Activated CD8-positive, alpha-beta T cell treated with anti-CD3 and anti-CD28 coated beads for 36 hours (primary cell): ENCODE measurements at regions not wholly inside any gene's neighbourhood (a gene's known extent, or its start where the extent isn't known, plus 50 kb on each side); places are given as distances from the start of the nearest gene placed in this dataset.

Source experiments
- ATAC-seq: fragments of 200-7000 bp; cut with Tn5 transposase; one replicate; pipeline ENCODE4 v1.10.0; 2021; ENCODE audit warnings: mild to moderate bottlenecking, moderate library complexity
- CTCF ChIA-PET: fragments of 350-600 bp; sonication (Branson Sonifier 250); formaldehyde crosslinking; loops from one replicate; lab custom pipeline; 2021; ENCODE audit warnings: antibody characterized with exemption; lab: Charles Lee
- POLR2A ChIA-PET: fragments of 350-600 bp; sonication (Branson Sonifier 250); formaldehyde crosslinking; loops from one replicate; lab custom pipeline; 2021; ENCODE audit warnings: antibody characterized with exemption; lab: Charles Lee
- DNase-seq: peaks from one replicate; pipeline ENCODE4 v3.0.0-alpha.2; 2020
- H3K27ac Mint-ChIP-seq: one replicate; pipeline ENCODE4 v1.8.0; 2021; ENCODE audit warnings: mild to moderate bottlenecking, mixed read lengths
- H3K27me3 Mint-ChIP-seq: one replicate; pipeline ENCODE4 v1.8.0; 2021; ENCODE audit warnings: mixed read lengths
- H3K36me3 Mint-ChIP-seq: one replicate; pipeline ENCODE4 v1.8.0; 2021; ENCODE audit warnings: low read depth, mixed read lengths
- H3K4me1 Mint-ChIP-seq: one replicate; pipeline ENCODE4 v1.8.0; 2021; ENCODE audit warnings: low read depth, mixed read lengths
- H3K4me3 Mint-ChIP-seq: one replicate; pipeline ENCODE4 v1.8.0; 2021; ENCODE audit warnings: mild to moderate bottlenecking, moderate library complexity, mixed read lengths
- H3K9me3 Mint-ChIP-seq: one replicate; pipeline ENCODE4 v1.8.0; 2021; ENCODE audit warnings: mixed read lengths
- intact Hi-C: fragments of 100-400 bp; cut with micrococcal nuclease; formaldehyde crosslinking; loops from one replicate; pipeline ENCODE4 v1.10.0; 2022
- TF ChIP-seq, protein P1 (sequence below): fragments of 200-600 bp; IDR thresholded peaks from one replicate; pipeline ENCODE4 v1.8.0; 2022; ENCODE audit warnings: antibody characterized with exemption, mild to moderate bottlenecking

DNA sequence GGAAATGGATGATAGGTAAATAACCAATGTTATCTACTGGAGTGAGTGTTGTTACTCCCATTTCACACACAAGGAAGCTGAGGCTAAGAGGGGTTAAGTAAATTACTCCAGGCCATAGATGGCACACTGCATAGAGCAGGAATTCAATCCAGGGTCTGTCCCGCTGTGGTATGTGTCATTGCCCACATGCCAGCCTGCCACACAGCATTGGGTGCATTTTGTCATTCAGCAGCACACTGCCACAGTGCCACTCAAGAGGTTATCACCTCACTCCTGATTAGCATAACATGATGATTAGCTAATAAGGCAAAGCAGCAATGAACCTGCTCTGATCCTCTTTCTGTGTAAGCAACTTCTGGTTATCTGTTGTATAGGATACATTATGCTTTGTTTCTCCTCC lies 157.4 kb upstream of the CTNNB1 start:
- Mint-ChIP-seq H3K27ac (no peak overlapping the region), H3K27me3 (peaks cover 17% of the 10 kb centered on the region), H3K36me3 (no peaks in the 10 kb centered on the region), H3K9me3 (no peaks in the 10 kb centered on the region), H3K4me3 (no peak overlapping the region), H3K4me1 (no peaks in the 10 kb centered on the region)
- no peak for ATAC-seq
- TF ChIP-seq, protein P1, sequence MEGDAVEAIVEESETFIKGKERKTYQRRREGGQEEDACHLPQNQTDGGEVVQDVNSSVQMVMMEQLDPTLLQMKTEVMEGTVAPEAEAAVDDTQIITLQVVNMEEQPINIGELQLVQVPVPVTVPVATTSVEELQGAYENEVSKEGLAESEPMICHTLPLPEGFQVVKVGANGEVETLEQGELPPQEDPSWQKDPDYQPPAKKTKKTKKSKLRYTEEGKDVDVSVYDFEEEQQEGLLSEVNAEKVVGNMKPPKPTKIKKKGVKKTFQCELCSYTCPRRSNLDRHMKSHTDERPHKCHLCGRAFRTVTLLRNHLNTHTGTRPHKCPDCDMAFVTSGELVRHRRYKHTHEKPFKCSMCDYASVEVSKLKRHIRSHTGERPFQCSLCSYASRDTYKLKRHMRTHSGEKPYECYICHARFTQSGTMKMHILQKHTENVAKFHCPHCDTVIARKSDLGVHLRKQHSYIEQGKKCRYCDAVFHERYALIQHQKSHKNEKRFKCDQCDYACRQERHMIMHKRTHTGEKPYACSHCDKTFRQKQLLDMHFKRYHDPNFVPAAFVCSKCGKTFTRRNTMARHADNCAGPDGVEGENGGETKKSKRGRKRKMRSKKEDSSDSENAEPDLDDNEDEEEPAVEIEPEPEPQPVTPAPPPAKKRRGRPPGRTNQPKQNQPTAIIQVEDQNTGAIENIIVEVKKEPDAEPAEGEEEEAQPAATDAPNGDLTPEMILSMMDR, result no peak
- intact Hi-C loops, result no loop called here
- DNase-seq, result no peak
- ChIA-PET POLR2A (no interaction called here), CTCF (no interaction called here)

DNA sequence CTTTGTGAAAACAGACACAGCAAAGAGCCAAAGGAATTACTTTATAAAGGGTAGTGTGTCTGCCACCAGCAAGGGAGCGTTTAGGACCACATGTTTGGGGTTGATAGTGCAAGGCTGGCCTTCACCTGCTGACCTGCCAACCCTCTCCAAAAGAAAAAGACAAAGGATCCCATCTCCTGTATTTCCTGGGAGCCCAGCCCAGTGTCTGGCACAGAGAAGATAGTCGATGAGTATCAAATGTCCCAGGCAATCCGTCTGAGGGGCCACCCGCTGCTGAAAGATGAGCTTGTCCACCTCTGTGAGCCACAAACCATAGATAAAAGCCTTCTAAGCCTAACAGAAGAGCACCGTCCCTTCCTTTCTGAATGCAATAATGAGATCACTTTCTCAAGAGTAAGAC lies 154.8 kb upstream of the CTNNB1 start:
- no peak for ATAC-seq
- Mint-ChIP-seq H3K27ac (no peak overlapping the region), H3K9me3 (no peaks in the 10 kb centered on the region), H3K27me3 (peaks cover 15% of the 10 kb centered on the region), H3K4me1 (no peaks in the 10 kb centered on the region), H3K36me3 (no peaks in the 10 kb centered on the region), H3K4me3 (no peak overlapping the region)
- TF ChIP-seq, protein P1, result no peak
- DNase-seq, result no peak
- CTCF ChIA-PET, result no interaction called here
- POLR2A ChIA-PET, result no interaction called here
- intact Hi-C loops, result no loop called here

DNA sequence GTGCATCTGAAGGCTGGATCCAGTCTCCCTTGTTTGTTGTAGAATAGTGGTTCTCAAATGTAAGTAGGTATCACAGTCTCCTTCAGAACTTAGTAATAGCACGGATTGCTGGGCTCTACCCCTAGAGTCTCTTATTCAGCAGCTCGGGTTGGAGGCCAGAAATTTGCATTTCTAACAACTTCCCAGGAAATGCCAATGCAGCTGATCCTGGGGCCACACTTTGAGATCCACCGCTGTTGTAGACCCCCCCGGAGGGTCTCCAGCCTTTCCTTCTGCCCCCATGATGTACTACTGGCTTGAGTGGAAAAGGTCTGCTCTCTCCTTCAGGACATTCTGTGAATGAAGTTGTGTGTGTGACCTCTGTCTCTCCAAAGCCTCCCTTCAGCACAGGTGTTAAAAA lies 153.8 kb upstream of the CTNNB1 start:
- peaks cover 14% of the 10 kb centered on the region for H3K27me3 Mint-ChIP-seq
- no peak overlapping the region for H3K27ac Mint-ChIP-seq
- TF ChIP-seq, protein P1, result no peak
- no peaks in the 10 kb centered on the region for H3K4me1 Mint-ChIP-seq
- H3K4me3 Mint-ChIP-seq, result no peak overlapping the region
- H3K9me3 Mint-ChIP-seq, result no peaks in the 10 kb centered on the region
- no peak for DNase-seq
- POLR2A ChIA-PET, result no interaction called here
- CTCF ChIA-PET, result no interaction called here
- no peak for ATAC-seq
- H3K36me3 Mint-ChIP-seq, result no peaks in the 10 kb centered on the region
- intact Hi-C loops, result no loop called here

DNA sequence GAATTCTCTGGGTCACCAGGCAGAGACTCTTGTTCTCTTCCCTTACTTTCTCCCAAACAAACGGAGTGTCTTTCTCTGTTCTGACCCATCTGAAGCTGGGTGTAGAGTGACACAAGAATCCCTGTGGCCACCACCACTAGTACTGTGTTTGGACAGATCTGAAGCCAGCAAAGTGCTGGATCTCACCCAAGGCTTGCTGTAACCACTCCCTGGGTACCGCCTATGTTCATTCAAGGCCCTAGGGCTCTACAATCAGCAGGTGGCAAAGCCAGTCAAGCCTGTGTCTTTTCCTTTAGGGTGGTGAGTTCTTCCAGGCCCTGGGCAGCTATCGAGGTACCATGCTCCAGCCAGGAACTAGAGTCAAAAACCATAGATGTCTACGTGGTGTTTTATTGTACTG lies 149.2 kb upstream of the CTNNB1 start:
- ChIA-PET POLR2A (no interaction called here), CTCF (no interaction called here)
- Mint-ChIP-seq H3K27ac (no peak overlapping the region), H3K4me3 (no peak overlapping the region), H3K9me3 (no peaks in the 10 kb centered on the region), H3K4me1 (no peaks in the 10 kb centered on the region), H3K36me3 (no peaks in the 10 kb centered on the region), H3K27me3 (peaks cover 5% of the 10 kb centered on the region)
- no peak for DNase-seq
- no peak for ATAC-seq
- TF ChIP-seq, protein P1, result no peak
- intact Hi-C loops, result no loop called here

DNA sequence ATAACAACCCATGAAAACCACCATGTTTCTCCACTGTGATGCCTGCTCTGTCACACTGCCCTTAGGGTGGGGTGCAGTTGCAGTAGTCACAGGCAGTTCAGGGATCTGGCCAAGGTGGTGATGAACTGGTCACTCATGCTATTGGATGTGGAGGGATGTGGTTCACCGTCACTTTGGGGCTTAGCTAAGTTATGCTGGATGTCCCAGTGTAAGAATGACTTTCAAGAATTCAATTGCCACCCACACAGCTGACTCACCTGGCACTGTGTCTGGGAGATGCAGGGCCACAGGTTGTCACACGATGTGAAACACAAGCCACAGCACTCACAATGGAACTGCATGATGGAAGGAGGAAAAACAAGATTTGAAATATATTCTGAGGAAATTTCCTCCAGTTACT lies 146.1 kb upstream of the CTNNB1 start:
- no peaks in the 10 kb centered on the region for H3K36me3 Mint-ChIP-seq
- intact Hi-C loops, result no loop called here
- TF ChIP-seq, protein P1, result no peak
- ChIA-PET CTCF (no interaction called here), POLR2A (no interaction called here)
- ATAC-seq (peak; percentile 80), DNase-seq (peak; percentile 64)
- peaks cover 3% of the 10 kb centered on the region for H3K27me3 Mint-ChIP-seq
- H3K27ac Mint-ChIP-seq, result no peak overlapping the region
- no peak overlapping the region for H3K4me3 Mint-ChIP-seq
- no peaks in the 10 kb centered on the region for H3K4me1 Mint-ChIP-seq
- no peaks in the 10 kb centered on the region for H3K9me3 Mint-ChIP-seq
